Adipocyte (in vitro differentiated cells): ENCODE measurements at regions not wholly inside any gene's neighbourhood (a gene's known extent, or its start where the extent isn't known, plus 50 kb on each side); places are given as distances from the start of the nearest gene placed in this dataset.

Source experiments
- DNase-seq: peaks from one replicate; pipeline ENCODE4 v3.0.0-alpha.2; 2015; ENCODE audit warnings: low read depth
- H3K27me3 ChIP-seq: replicated peaks from 2 replicates; pipeline ENCODE4 v1.7.0; 2013; ENCODE audit warnings: mild to moderate bottlenecking, low read length, moderate library complexity; ENCODE audit not compliant: control insufficient read depth, insufficient read depth
- H3K36me3 ChIP-seq: 2 replicates; pipeline ENCODE4 v1.7.0; 2013; ENCODE audit warnings: low read length, mild to moderate bottlenecking, moderate library complexity; ENCODE audit not compliant: control insufficient read depth, insufficient read depth, severe bottlenecking
- H3K4me1 ChIP-seq: 2 replicates; pipeline ENCODE4 v1.7.0; 2013; ENCODE audit warnings: mild to moderate bottlenecking, low read length, moderate library complexity; ENCODE audit not compliant: control insufficient read depth, insufficient read depth
- H3K4me3 ChIP-seq: 2 replicates; pipeline ENCODE4 v1.7.0; 2013; ENCODE audit warnings: mild to moderate bottlenecking, low read length, moderate library complexity
- H3K9ac ChIP-seq: 2 replicates; pipeline ENCODE4 v1.7.0; 2013; ENCODE audit warnings: mild to moderate bottlenecking, low read length, moderate library complexity
- H3K9me3 ChIP-seq: 2 replicates; pipeline ENCODE4 v1.7.0; 2013; ENCODE audit warnings: mild to moderate bottlenecking, low read length, moderate library complexity; ENCODE audit not compliant: control insufficient read depth

DNA sequence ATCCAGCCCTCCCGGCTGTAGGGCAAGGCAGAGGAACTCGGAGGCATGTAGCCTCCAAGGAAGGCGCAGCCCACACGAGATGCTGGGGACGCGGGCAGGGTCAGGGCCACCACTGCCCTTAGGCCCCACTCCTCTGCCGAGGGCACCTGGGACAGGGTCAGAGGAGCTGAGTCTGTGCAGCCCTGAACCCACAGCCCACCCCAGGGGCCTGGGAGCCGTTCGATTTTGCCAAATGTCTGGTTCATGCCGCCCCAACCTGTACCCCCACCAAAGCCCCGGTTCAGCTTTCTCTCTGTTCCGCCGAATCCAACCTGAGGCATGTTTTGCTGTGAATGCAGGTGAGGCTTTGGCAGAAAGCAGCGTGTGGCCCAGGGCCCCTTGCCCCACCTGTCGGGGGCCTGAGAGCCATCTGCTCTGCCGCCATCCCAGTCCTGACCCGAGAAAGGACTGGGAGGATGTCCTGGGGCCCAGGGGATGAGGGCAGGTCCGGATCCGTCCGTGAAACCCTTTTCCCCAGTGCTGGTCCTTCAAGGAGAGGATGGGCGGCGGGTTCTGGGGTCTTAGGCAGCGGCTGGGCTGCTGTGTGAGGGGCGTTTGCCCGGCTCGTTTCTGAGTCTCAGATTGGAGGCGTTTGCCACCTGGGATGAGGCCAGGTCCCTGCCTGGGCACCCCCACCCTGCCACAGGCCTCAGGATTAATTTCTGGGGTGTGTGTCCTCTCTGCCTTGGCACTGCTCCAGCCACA is 79.3 kb upstream of the GATA5 start:
- DNase-seq, result no peak

GRCh38 chr20:62555642-62556420 is 80.0 kb upstream of the GATA5 start:
- Histone ChIP-seq H3K9ac (no peak overlapping the region), H3K9me3 (no peaks in the 10 kb centered on the region), H3K4me1 (no peaks in the 10 kb centered on the region), H3K27me3 (peaks cover 59% of the 10 kb centered on the region), H3K36me3 (no peaks in the 10 kb centered on the region), H3K4me3 (no peak overlapping the region)
- no peak for DNase-seq

More for the DNA sequence above, 79.3 kb upstream of the GATA5 start:
- Histone ChIP-seq H3K27me3 (peaks cover 57% of the 10 kb centered on the region), H3K36me3 (no peaks in the 10 kb centered on the region), H3K4me3 (no peak overlapping the region), H3K9me3 (no peaks in the 10 kb centered on the region), H3K4me1 (no peaks in the 10 kb centered on the region), H3K9ac (no peak overlapping the region)

GRCh38 chr20:62557462-62557861 is 81.7 kb upstream of the GATA5 start:
- no peaks in the 10 kb centered on the region for H3K9me3 ChIP-seq
- H3K36me3 ChIP-seq, result no peaks in the 10 kb centered on the region
- no peak overlapping the region for H3K9ac ChIP-seq
- no peaks in the 10 kb centered on the region for H3K4me1 ChIP-seq
- no peak overlapping the region for H3K4me3 ChIP-seq
- no peak for DNase-seq
- H3K27me3 ChIP-seq, result peaks cover 73% of the 10 kb centered on the region

DNA sequence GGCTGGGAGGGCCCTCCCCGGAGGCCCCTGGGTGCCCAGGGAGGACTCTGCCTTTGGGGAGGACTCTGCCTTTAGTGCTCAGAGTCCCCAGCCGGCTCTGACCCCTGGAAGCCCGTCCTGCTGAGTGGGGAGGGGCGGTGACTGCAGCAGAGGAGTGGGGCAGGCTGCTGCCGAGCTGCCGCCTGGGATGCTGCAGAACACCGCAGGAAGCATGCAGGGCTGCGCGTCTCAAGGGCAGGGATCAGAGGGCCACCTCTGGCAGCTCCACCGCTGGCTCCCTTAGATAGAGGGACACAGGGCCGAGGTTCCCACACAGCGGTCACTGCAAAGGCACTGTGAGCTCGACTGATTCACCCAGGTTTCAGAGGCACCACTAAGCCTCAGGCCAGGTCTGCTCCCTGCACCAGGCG is 82.2 kb upstream of the GATA5 start:
- H3K4me1 ChIP-seq, result no peaks in the 10 kb centered on the region
- no peak overlapping the region for H3K4me3 ChIP-seq
- H3K36me3 ChIP-seq, result no peaks in the 10 kb centered on the region
- no peak for DNase-seq
- H3K9ac ChIP-seq, result no peak overlapping the region
- peaks cover 75% of the 10 kb centered on the region for H3K27me3 ChIP-seq
- no peaks in the 10 kb centered on the region for H3K9me3 ChIP-seq

DNA sequence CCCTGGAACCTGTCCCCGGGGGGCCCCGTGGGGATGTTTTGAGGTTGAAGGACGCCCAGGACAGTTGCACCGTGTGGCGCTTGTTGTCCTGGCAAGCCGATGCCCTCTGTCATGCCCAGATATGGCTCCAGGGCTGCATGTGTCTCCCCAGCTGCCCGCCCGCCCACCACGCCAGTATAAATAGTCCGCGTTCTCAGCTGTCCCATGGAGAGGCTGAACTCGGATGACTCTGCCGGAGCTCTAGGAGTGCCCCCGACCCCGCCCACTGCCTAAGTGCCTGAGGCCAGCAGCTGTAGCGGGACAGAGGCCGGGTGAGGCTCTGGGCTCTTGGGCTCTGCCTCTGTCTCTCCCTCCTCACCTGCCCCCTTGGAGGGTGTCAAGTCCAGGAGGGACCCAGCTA is 83.0 kb upstream of the GATA5 start:
- H3K9me3 ChIP-seq, result no peaks in the 10 kb centered on the region
- no peaks in the 10 kb centered on the region for H3K4me1 ChIP-seq
- no peaks in the 10 kb centered on the region for H3K36me3 ChIP-seq
- H3K27me3 ChIP-seq, result peaks cover 75% of the 10 kb centered on the region
- no peak overlapping the region for H3K9ac ChIP-seq
- H3K4me3 ChIP-seq, result no peak overlapping the region
- no peak for DNase-seq

- no peaks in the 10 kb centered on the region for H3K36me3 ChIP-seq
- peaks cover 65% of the 10 kb centered on the region for H3K27me3 ChIP-seq
- DNase-seq, result no peak
- no peak overlapping the region for H3K4me3 ChIP-seq
- H3K9ac ChIP-seq, result no peak overlapping the region
- no peaks in the 10 kb centered on the region for H3K9me3 ChIP-seq
- H3K4me1 ChIP-seq, result no peaks in the 10 kb centered on the region
These were observed 82.1 kb upstream of the SLCO4A1 start for GRCh38 chr20:62560162-62560561.

DNA sequence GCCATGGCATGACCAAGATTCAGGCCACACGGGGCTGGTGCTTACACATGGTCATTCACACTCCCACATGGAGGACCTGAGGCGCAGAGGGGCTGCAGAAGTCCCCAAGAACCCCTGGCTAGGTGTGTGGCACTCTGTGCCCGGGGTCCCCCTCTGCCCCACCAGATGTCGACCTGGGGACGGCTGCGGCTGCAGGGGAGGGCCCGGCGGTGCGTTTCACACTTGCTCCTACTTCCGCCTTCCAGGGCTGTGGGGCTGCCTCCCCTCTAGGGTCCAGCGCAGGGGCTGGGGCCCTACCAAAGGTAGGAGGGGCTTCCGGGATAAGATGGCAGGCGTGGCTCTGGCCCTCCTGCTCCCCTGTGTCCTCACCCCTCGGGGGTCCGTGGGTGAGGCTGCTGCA is 81.1 kb upstream of the SLCO4A1 start:
- no peaks in the 10 kb centered on the region for H3K36me3 ChIP-seq
- no peak for DNase-seq
- no peak overlapping the region for H3K4me3 ChIP-seq
- H3K4me1 ChIP-seq, result no peaks in the 10 kb centered on the region
- H3K9me3 ChIP-seq, result no peaks in the 10 kb centered on the region
- no peak overlapping the region for H3K9ac ChIP-seq
- H3K27me3 ChIP-seq, result peaks cover 64% of the 10 kb centered on the region

- H3K4me1 ChIP-seq, result no peaks in the 10 kb centered on the region
- no peaks in the 10 kb centered on the region for H3K36me3 ChIP-seq
- H3K27me3 ChIP-seq, result peaks cover 57% of the 10 kb centered on the region
- DNase-seq, result no peak
- H3K9ac ChIP-seq, result no peak overlapping the region
- no peak overlapping the region for H3K4me3 ChIP-seq
- no peaks in the 10 kb centered on the region for H3K9me3 ChIP-seq
These were observed 80.4 kb upstream of the SLCO4A1 start for GRCh38 chr20:62561948-62562347.

DNA sequence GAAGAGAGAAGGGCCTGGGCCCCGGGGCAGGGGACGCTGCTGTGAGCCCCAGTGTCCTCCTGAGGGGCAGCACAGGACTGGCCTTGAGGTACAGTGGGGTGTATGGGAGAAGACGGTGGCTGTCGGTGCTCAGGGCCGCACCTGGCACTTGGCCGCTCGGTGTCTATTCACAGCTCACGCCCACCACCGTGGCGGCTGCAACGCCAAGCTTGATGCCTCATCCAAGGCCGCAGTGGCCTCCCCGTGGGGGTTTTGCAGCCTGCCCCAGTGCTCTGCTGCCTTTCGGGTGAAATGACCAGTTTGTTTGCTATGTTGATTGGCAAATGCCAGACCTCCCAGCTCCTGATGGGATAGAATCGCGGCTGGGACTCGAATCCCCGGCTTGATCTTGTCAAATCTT is 79.5 kb upstream of the SLCO4A1 start:
- H3K4me3 ChIP-seq, result no peak overlapping the region
- no peaks in the 10 kb centered on the region for H3K4me1 ChIP-seq
- H3K9ac ChIP-seq, result no peak overlapping the region
- H3K36me3 ChIP-seq, result no peaks in the 10 kb centered on the region
- peaks cover 53% of the 10 kb centered on the region for H3K27me3 ChIP-seq
- DNase-seq, result no peak
- H3K9me3 ChIP-seq, result no peaks in the 10 kb centered on the region

DNA sequence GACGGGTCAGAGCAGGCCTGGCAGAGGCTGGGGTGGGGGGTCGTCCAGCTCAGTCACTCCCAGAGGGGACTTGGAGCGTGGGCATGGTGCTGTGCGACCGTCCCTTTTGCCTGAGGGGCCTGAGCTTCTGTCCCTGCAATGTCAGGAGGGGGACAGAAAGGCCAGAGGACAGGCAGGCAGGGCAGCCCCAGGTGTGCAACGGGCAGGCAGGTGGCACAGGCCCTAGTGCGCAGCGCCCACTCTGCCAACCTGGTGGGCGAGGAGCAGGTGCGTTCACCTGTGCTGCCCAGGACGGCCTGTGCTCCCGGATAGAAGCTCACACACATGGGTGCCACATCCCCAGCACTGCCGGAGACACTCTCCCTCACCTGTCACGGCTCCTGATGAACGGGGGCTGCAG is 78.7 kb upstream of the SLCO4A1 start:
- Histone ChIP-seq H3K36me3 (no peaks in the 10 kb centered on the region), H3K4me3 (no peak overlapping the region), H3K9ac (no peak overlapping the region), H3K9me3 (no peaks in the 10 kb centered on the region), H3K27me3 (peaks cover 47% of the 10 kb centered on the region), H3K4me1 (no peaks in the 10 kb centered on the region)
- DNase-seq, result no peak

GRCh38 chr20:62564456-62565245 is 77.7 kb upstream of the SLCO4A1 start:
- Histone ChIP-seq H3K9me3 (no peaks in the 10 kb centered on the region), H3K27me3 (peaks cover 49% of the 10 kb centered on the region), H3K4me3 (no peak overlapping the region), H3K4me1 (no peaks in the 10 kb centered on the region), H3K36me3 (no peaks in the 10 kb centered on the region), H3K9ac (no peak overlapping the region)
- DNase-seq, result no peak
